ENCODE measurements at regions not wholly inside any gene's neighbourhood (a gene's known extent, or its start where the extent isn't known, plus 50 kb on each side); places are given as distances from the start of the nearest gene placed in this dataset.

- no peak overlapping the region for H2AFZ ChIP-seq (ENCODE audit: low read depth, low read length)
- H3K27me3 ChIP-seq (ENCODE audit: control insufficient read depth in 2 of 2, insufficient read depth in 2 of 2, low read length in 2 of 2), result no peaks in the 10 kb centered on the region; a peak in 1 of 5 replicates
- no peaks in the 10 kb centered on the region for H3K4me1 ChIP-seq (replicated peaks in 1 of 2; ENCODE audit: control insufficient read depth in 2 of 2, insufficient read depth in 2 of 2, low read length in 2 of 2)
- ATAC-seq (no peak), DNase-seq (ENCODE audit: extremely low read depth in 1 of 4, low spot score in 3 of 4) (no peak), FAIRE-seq (no peak)
- H3K4me2 ChIP-seq (ENCODE audit: insufficient read depth, low read length), result no peak overlapping the region
- H3K79me2 ChIP-seq (ENCODE audit: control insufficient read depth, insufficient read depth, low read length), result no peaks in the 10 kb centered on the region
- CTCF ChIA-PET (ENCODE audit: low intra/inter-chr PET ratio), result no interaction called here
- no peaks in the 10 kb centered on the region for H4K20me1 ChIP-seq (replicated peaks; ENCODE audit: control insufficient read depth, insufficient read depth, low read length)
- intact Hi-C loops (cut with micrococcal nuclease), result no loop called here
- no peak overlapping the region for H3K9ac ChIP-seq (ENCODE audit: insufficient read depth in 1 of 2, low read depth in 2 of 2, low read length in 2 of 2)
- H3K4me3 ChIP-seq, result no peak overlapping the region
- no peaks in the 10 kb centered on the region for H3K9me3 ChIP-seq (replicated peaks; ENCODE audit: control insufficient read depth, insufficient read depth, low read depth, low read length)
- WGBS (ENCODE audit: insufficient coverage, low coverage, missing lambda C conversion rate), result 8% methylated on average over 8 of the region's 8 CpGs
- in situ Hi-C loops (cut with MboI), result no loop called here
- BruUV-seq (replicated peaks), result no TSS peak
- POLR2A ChIA-PET, result interaction anchor here (1.5 kb wide), 1 partner anchor 10 kb away, joined by 4 read pairs; no protein-coding TSS in a partner anchor
- H3K9me1 ChIP-seq (ENCODE audit: control insufficient read depth, insufficient read depth, low read length), result no peaks in the 10 kb centered on the region
- H3K27ac ChIP-seq (ENCODE audit: extremely low read depth, low read depth, low read length), result no peak overlapping the region
- no peaks in the 10 kb centered on the region for H3K36me3 ChIP-seq (ENCODE audit: control insufficient read depth, insufficient read depth, low read length)
- TF ChIP-seq SIRT6 (IDR thresholded peaks at IDR 0.05; ENCODE audit: low read depth, low read length), result no peak
- no peak for TF ChIP-seq KDM2B (CRISPR knock-in tag; IDR thresholded peaks at IDR 0.05)
- no peak for TF ChIP-seq SMARCB1 (IDR thresholded peaks at IDR 0.05; ENCODE audit: insufficient read length, low read depth)
- TF ChIP-seq HDAC3 (IDR thresholded peaks at IDR 0.05; ENCODE audit: borderline replicate concordance, partially characterized antibody), result no peak
- no peak for TF ChIP-seq ZNF174 (CRISPR knock-in tag; IDR thresholded peaks at IDR 0.05)
- TF ChIP-seq ZNF699 (CRISPR knock-in tag; IDR thresholded peaks at IDR 0.05; ENCODE audit: insufficient replicate concordance), result no peak
- TF ChIP-seq VEZF1 (CRISPR knock-in tag; IDR thresholded peaks at IDR 0.05), result no peak
- TF ChIP-seq EP300 (IDR thresholded peaks at IDR 0.05; ENCODE audit: low read length), result no peak
- no peak for TF ChIP-seq ZNF780A (CRISPR knock-in tag; IDR thresholded peaks at IDR 0.05)
- TF ChIP-seq DACH1 (IDR thresholded peaks at IDR 0.05; ENCODE audit: partially characterized antibody), result no peak
- TF ChIP-seq CTBP1 (IDR thresholded peaks at IDR 0.05; ENCODE audit: borderline replicate concordance), result no peak
- TF ChIP-seq GTF2A2 (tag; IDR thresholded peaks at IDR 0.05), result no peak
- TF ChIP-seq ZNF407 (IDR thresholded peaks at IDR 0.05; ENCODE audit: low read depth), result no peak
Observed at GRCh38 chr15:36175186-36175740, 404.2 kb upstream of the CDIN1 start.
